ENCODE measurements at regions not wholly inside any gene's neighbourhood (a gene's known extent, or its start where the extent isn't known, plus 50 kb on each side); places are given as distances from the start of the nearest gene placed in this dataset.

DNA sequence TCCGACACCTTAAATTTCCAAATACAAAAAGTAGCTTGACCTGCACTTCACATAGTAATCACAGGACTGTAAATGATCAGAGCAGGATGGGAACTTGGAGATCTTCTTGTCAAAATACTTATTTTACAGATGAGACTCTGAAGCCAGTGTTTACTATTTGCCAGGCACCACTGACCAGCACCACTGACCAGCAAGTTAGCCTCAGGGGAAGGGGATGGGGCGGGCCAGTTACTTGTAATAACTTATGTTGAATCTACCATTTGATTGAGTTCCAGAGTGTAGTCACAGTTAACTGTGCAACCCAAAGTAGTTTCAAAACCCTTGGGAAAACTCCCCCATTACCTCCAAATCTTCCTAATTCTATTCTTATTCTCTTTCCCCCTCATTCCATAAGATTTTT, 278.4 kb downstream of the PCNX1 start:
- TF ChIP-seq, protein P1, sequence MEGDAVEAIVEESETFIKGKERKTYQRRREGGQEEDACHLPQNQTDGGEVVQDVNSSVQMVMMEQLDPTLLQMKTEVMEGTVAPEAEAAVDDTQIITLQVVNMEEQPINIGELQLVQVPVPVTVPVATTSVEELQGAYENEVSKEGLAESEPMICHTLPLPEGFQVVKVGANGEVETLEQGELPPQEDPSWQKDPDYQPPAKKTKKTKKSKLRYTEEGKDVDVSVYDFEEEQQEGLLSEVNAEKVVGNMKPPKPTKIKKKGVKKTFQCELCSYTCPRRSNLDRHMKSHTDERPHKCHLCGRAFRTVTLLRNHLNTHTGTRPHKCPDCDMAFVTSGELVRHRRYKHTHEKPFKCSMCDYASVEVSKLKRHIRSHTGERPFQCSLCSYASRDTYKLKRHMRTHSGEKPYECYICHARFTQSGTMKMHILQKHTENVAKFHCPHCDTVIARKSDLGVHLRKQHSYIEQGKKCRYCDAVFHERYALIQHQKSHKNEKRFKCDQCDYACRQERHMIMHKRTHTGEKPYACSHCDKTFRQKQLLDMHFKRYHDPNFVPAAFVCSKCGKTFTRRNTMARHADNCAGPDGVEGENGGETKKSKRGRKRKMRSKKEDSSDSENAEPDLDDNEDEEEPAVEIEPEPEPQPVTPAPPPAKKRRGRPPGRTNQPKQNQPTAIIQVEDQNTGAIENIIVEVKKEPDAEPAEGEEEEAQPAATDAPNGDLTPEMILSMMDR (conservative IDR thresholded peaks at IDR 0.05; ENCODE audit: low read depth in 2 of 2): no peak
- TF ChIP-seq EZH2phosphoT487 (IDR thresholded peaks at IDR 0.05; ENCODE audit: unreplicated experiment): no peak
- no peak for TF ChIP-seq EZH2 (IDR thresholded peaks at IDR 0.05; ENCODE audit: low read depth, unreplicated experiment)
- TF ChIP-seq POLR2AphosphoS5 (IDR thresholded peaks at IDR 0.05; ENCODE audit: low read depth): no peak
- TF ChIP-seq NANOG (IDR thresholded peaks at IDR 0.05; ENCODE audit: borderline replicate concordance): no peak
- TF ChIP-seq CREB1 (CRISPR knock-in tag; IDR thresholded peaks at IDR 0.05; ENCODE audit: low read depth): no peak
- TF ChIP-seq, protein P2, sequence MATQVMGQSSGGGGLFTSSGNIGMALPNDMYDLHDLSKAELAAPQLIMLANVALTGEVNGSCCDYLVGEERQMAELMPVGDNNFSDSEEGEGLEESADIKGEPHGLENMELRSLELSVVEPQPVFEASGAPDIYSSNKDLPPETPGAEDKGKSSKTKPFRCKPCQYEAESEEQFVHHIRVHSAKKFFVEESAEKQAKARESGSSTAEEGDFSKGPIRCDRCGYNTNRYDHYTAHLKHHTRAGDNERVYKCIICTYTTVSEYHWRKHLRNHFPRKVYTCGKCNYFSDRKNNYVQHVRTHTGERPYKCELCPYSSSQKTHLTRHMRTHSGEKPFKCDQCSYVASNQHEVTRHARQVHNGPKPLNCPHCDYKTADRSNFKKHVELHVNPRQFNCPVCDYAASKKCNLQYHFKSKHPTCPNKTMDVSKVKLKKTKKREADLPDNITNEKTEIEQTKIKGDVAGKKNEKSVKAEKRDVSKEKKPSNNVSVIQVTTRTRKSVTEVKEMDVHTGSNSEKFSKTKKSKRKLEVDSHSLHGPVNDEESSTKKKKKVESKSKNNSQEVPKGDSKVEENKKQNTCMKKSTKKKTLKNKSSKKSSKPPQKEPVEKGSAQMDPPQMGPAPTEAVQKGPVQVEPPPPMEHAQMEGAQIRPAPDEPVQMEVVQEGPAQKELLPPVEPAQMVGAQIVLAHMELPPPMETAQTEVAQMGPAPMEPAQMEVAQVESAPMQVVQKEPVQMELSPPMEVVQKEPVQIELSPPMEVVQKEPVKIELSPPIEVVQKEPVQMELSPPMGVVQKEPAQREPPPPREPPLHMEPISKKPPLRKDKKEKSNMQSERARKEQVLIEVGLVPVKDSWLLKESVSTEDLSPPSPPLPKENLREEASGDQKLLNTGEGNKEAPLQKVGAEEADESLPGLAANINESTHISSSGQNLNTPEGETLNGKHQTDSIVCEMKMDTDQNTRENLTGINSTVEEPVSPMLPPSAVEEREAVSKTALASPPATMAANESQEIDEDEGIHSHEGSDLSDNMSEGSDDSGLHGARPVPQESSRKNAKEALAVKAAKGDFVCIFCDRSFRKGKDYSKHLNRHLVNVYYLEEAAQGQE (IDR thresholded peaks at IDR 0.05; ENCODE audit: unreplicated experiment): no peak
- TF ChIP-seq, protein P3, sequence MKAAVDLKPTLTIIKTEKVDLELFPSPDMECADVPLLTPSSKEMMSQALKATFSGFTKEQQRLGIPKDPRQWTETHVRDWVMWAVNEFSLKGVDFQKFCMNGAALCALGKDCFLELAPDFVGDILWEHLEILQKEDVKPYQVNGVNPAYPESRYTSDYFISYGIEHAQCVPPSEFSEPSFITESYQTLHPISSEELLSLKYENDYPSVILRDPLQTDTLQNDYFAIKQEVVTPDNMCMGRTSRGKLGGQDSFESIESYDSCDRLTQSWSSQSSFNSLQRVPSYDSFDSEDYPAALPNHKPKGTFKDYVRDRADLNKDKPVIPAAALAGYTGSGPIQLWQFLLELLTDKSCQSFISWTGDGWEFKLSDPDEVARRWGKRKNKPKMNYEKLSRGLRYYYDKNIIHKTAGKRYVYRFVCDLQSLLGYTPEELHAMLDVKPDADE (IDR thresholded peaks at IDR 0.05): no peak

All from GM23338 (cell line).